Prostate gland (tissue), 2 donors: ENCODE measurements at regions not wholly inside any gene's neighbourhood (a gene's known extent, or its start where the extent isn't known, plus 50 kb on each side); places are given as distances from the start of the nearest gene placed in this dataset.
"Not testable (repeated sequence)": the region's sequence is repeated elsewhere in the genome, so short reads cannot be mapped to it uniquely, and the experiment has no call there.

Source experiments
- DNase-seq: peaks from one replicate; pipeline ENCODE4 v3.0.0-alpha.2; 2019; ENCODE audit warnings: low spot score
- H3K27ac ChIP-seq, 2 donors: fragments of 200-600 bp; sonication (generic); 2 replicates each; pipeline ENCODE4 v1.5.1; 2017 to 2019
- H3K27me3 ChIP-seq: fragments of 200-600 bp; sonication (generic); replicated peaks from 2 replicates; pipeline ENCODE4 v1.5.1; 2019; ENCODE audit not compliant: insufficient read depth
- H3K36me3 ChIP-seq, 2 donors: fragments of 200-600 bp; sonication (generic); 1 replicate in 1 of 2; 2 replicates in 1 of 2; pipeline versions ENCODE4 v1.5.1 to v1.8.1; 2017 to 2019
- H3K4me1 ChIP-seq: fragments of 200-600 bp; sonication (generic); replicated peaks from 2 replicates; pipeline ENCODE4 v1.5.1; 2019
- H3K4me3 ChIP-seq, 2 donors: fragments of 200-600 bp; sonication (generic); 2 replicates each; pipeline ENCODE4 v1.5.1; 2017 to 2019
- H3K9me3 ChIP-seq: fragments of 200-600 bp; sonication (generic); 2 replicates; pipeline ENCODE4 v1.5.1; 2017
- CTCF ChIP-seq, 4 experiments: fragments of 200-600 bp in 2 of 4; fragments of 450-650 bp in 2 of 4; sonication (generic) in 2 of 4; IDR thresholded peaks; 1 replicate in 3 of 4; 2 replicates in 1 of 4; pipeline ENCODE4 v1.5.1; 2016 to 2019; ENCODE audit warnings: antibody characterized with exemption in 4 of 4, mild to moderate bottlenecking in 2 of 4, moderate library complexity in 2 of 4
- POLR2A ChIP-seq: fragments of 450-650 bp; IDR thresholded peaks from one replicate; pipeline ENCODE4 v1.6.1; 2016; ENCODE audit warnings: antibody characterized with exemption, mild to moderate bottlenecking
- POLR2AphosphoS5 ChIP-seq: sonication (generic); formaldehyde crosslinking; IDR thresholded peaks from one replicate; pipeline ENCODE4 v1.6.1; 2017; ENCODE audit warnings: antibody characterized with exemption
- WGBS: methylation state at CpG from one replicate; pipeline ENCODE4 v1.1.5; 2018; 5-methylcytosine and 5-hydroxymethylcytosine counted together
- intact Hi-C: fragments of 100-400 bp; cut with DNase I; formaldehyde crosslinking; loops from one replicate; pipeline ENCODE4 v1.14.2; 2022

- H3K27ac ChIP-seq, intact Hi-C loops, H3K27me3 ChIP-seq, H3K36me3 ChIP-seq, H3K9me3 ChIP-seq, H3K4me1 ChIP-seq, H3K4me3 ChIP-seq, DNase-seq: not testable (repeated sequence)
- WGBS, result 96% methylated on average over 2 of the region's 2 CpGs
Measured at GRCh38 chrX:79026742-79027141, 81.6 kb downstream of the P2RY10 start.

GRCh38 chrX:79035421-79035820 lies 90.2 kb downstream of the P2RY10 start:
- no peaks in the 10 kb centered on the region for H3K36me3 ChIP-seq
- no peak overlapping the region for H3K27ac ChIP-seq
- H3K4me3 ChIP-seq, result no peak overlapping the region
- DNase-seq, result no peak
- intact Hi-C loops, result no loop called here
- no peaks in the 10 kb centered on the region for H3K9me3 ChIP-seq
- H3K27me3 ChIP-seq, result no peaks in the 10 kb centered on the region
- 33% methylated on average over 1 of the region's 1 CpG for WGBS
- no peaks in the 10 kb centered on the region for H3K4me1 ChIP-seq
- TF ChIP-seq POLR2A (no peak), POLR2AphosphoS5 (no peak), CTCF (IDR thresholded peaks at IDR 0.05) (no peak)

- Histone ChIP-seq H3K36me3 (no peaks in the 10 kb centered on the region), H3K9me3 (no peaks in the 10 kb centered on the region), H3K4me1 (no peaks in the 10 kb centered on the region), H3K27ac (no peak overlapping the region), H3K4me3 (no peak overlapping the region), H3K27me3 (no peaks in the 10 kb centered on the region)
- TF ChIP-seq POLR2AphosphoS5 (no peak), CTCF (IDR thresholded peaks at IDR 0.05) (no peak), POLR2A (no peak)
- DNase-seq, result no peak
- 46% methylated on average over 4 of the region's 4 CpGs for WGBS
- intact Hi-C loops, result no loop called here
Measured at GRCh38 chrX:79036157-79036880, 91.1 kb downstream of the P2RY10 start.

GRCh38 chrX:79065696-79066095 lies 78.8 kb upstream of the GPR174 start:
- Histone ChIP-seq H3K9me3 (no peaks in the 10 kb centered on the region), H3K4me3 (no peak overlapping the region), H3K27ac (no peak overlapping the region), H3K27me3 (no peaks in the 10 kb centered on the region), H3K4me1 (no peaks in the 10 kb centered on the region), H3K36me3 (no peaks in the 10 kb centered on the region)
- no peak for DNase-seq
- TF ChIP-seq CTCF (IDR thresholded peaks at IDR 0.05), result no peak
- TF ChIP-seq POLR2A, result no peak
- no peak for TF ChIP-seq POLR2AphosphoS5
- intact Hi-C loops, result no loop called here
- 90% methylated on average over 5 of the region's 5 CpGs for WGBS

- intact Hi-C loops, result no loop called here
- Histone ChIP-seq H3K27ac (no peak overlapping the region), H3K27me3 (no peaks in the 10 kb centered on the region), H3K4me3 (no peak overlapping the region), H3K9me3 (no peaks in the 10 kb centered on the region), H3K36me3 (no peaks in the 10 kb centered on the region), H3K4me1 (no peaks in the 10 kb centered on the region)
- WGBS, result 70% methylated on average over 6 of the region's 6 CpGs
- no peak for TF ChIP-seq POLR2AphosphoS5
- DNase-seq, result no peak
Measured at GRCh38 chrX:79078114-79078513, 66.4 kb upstream of the GPR174 start.

- DNase-seq, result no peak
- intact Hi-C loops, result no loop called here
- no peak overlapping the region for H3K4me3 ChIP-seq
- H3K36me3 ChIP-seq, result no peaks in the 10 kb centered on the region
- H3K27me3 ChIP-seq, result no peaks in the 10 kb centered on the region
- no peaks in the 10 kb centered on the region for H3K9me3 ChIP-seq
- no peak overlapping the region for H3K27ac ChIP-seq
- 11% methylated on average over 1 of the region's 1 CpG for WGBS
- TF ChIP-seq CTCF (IDR thresholded peaks at IDR 0.05), result no peak
- TF ChIP-seq POLR2A, result no peak
- no peak for TF ChIP-seq POLR2AphosphoS5
- no peaks in the 10 kb centered on the region for H3K4me1 ChIP-seq
Measured at GRCh38 chrX:79079477-79079876, 65.0 kb upstream of the GPR174 start.
